Sigmoid colon (tissue), 6 donors: ENCODE measurements at regions not wholly inside any gene's neighbourhood (a gene's known extent, or its start where the extent isn't known, plus 50 kb on each side); places are given as distances from the start of the nearest gene placed in this dataset.

Experiments used
- DNase-seq: peaks from one replicate; pipeline ENCODE4 v3.0.0-alpha.2; 2019
- H3K27ac ChIP-seq, 4 donors: fragments of 200-600 bp; sonication (generic); one replicate each; pipeline ENCODE4 v1.5.1; 2016 to 2019; ENCODE audit warnings: mild to moderate bottlenecking in 1 of 4
- H3K27me3 ChIP-seq, 3 donors: fragments of 200-600 bp; sonication (generic); one replicate each; pipeline ENCODE4 v1.5.1; 2019; ENCODE audit warnings: mild to moderate bottlenecking in 1 of 3
- H3K36me3 ChIP-seq, 4 donors: fragments of 200-600 bp; sonication (generic); one replicate each; pipeline ENCODE4 v1.5.1; 2016 to 2019
- H3K4me1 ChIP-seq, 4 donors: fragments of 200-600 bp; sonication (generic); one replicate each; pipeline ENCODE4 v1.5.1; 2017 to 2019
- H3K4me3 ChIP-seq, 4 donors: fragments of 200-600 bp; sonication (generic); one replicate each; pipeline ENCODE4 v1.5.1; 2017 to 2019; ENCODE audit warnings: mild to moderate bottlenecking in 2 of 4, moderate library complexity in 1 of 4
- H3K9me3 ChIP-seq, 4 donors: fragments of 200-600 bp in 3 of 4; sonication (generic) in 3 of 4; one replicate each; pipeline versions ENCODE4 v1.5.1 to v1.6.1; 2013 to 2019
- EP300 ChIP-seq, 4 donors: sonication (generic); formaldehyde crosslinking; IDR thresholded peaks; one replicate each; pipeline ENCODE4 v1.6.1; 2017; ENCODE audit warnings: antibody characterized with exemption in 4 of 4
- POLR2A ChIP-seq, 2 donors: fragments of 450-650 bp; IDR thresholded peaks; one replicate each; pipeline ENCODE4 v1.6.1; 2016; ENCODE audit warnings: antibody characterized with exemption in 2 of 2, mild to moderate bottlenecking in 2 of 2, moderate library complexity in 2 of 2
- POLR2AphosphoS5 ChIP-seq, 4 donors: sonication (generic); formaldehyde crosslinking; IDR thresholded peaks; one replicate each; pipeline ENCODE4 v1.6.1; 2017; ENCODE audit warnings: antibody characterized with exemption in 4 of 4
- WGBS, 2 donors: extraction: QIAGEN DNeasy Blood & Tissue Kit; methylation state at CpG; one replicate each; pipeline ENCODE4 v1.1.7; 2013; 5-methylcytosine and 5-hydroxymethylcytosine counted together
- intact Hi-C: fragments of 100-400 bp; cut with DNase I; formaldehyde crosslinking; loops from one replicate; pipeline ENCODE4 v1.15.1; 2023
- small RNA-seq, 3 donors: library from RNA; depleted of rRNA; stranded (forward); fragments of <200 nt; gene quantifications; one replicate each; pipeline ENCODE3, GENCODE V24; 2016
- TF ChIP-seq, protein P1 (sequence below), 4 experiments: fragments of 450-650 bp in 3 of 4; fragments of 200-600 bp in 1 of 4; IDR thresholded peaks; one replicate each; pipeline ENCODE4 v1.5.1; 2016 to 2019; ENCODE audit warnings: antibody characterized with exemption in 4 of 4, mild to moderate bottlenecking in 3 of 4, moderate library complexity in 2 of 4
- donor health status: healthy with polysubstance abuse.
- donor health status: healthy.

DNA sequence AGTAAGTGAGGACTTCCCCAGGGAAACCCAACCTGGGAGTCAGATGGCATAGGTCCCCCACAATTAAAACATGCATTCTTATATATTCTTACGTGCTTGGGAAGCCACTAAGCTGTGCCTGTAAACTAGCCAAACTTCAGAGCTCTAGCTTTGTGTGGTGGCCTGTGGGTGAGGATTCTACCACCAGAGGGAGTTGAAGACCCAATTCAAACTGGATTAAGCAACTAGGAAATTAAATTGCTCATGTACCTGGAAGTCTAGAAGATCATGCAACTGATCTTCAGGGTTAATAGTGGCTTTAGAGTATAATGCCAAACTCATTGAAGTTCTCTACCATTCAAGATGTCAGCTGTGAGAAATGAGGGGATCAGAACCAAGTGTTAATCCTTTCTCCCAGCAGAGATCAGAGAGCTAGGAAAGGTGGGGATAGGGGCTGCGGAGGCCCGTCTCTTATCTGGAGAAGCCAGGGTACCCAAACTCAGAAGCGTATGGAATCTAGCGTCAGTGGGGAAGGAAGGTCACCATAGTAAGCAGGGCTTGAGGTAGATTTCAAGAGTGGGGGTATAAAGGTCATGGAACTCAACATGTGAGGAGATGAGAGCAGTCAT is 53.2 kb upstream of the CCDC85A start:
- Histone ChIP-seq H3K4me3 (no peak overlapping the region), H3K9me3 (no peaks in the 10 kb centered on the region), H3K4me1 (no peaks in the 10 kb centered on the region), H3K27me3 (no peaks in the 10 kb centered on the region), H3K27ac (no peak overlapping the region), H3K36me3 (no peaks in the 10 kb centered on the region)
- intact Hi-C loops, result loop anchor here (5.0 kb wide), 1 partner anchor 413 kb away; no protein-coding TSS in a partner anchor
- TF ChIP-seq, protein P1, sequence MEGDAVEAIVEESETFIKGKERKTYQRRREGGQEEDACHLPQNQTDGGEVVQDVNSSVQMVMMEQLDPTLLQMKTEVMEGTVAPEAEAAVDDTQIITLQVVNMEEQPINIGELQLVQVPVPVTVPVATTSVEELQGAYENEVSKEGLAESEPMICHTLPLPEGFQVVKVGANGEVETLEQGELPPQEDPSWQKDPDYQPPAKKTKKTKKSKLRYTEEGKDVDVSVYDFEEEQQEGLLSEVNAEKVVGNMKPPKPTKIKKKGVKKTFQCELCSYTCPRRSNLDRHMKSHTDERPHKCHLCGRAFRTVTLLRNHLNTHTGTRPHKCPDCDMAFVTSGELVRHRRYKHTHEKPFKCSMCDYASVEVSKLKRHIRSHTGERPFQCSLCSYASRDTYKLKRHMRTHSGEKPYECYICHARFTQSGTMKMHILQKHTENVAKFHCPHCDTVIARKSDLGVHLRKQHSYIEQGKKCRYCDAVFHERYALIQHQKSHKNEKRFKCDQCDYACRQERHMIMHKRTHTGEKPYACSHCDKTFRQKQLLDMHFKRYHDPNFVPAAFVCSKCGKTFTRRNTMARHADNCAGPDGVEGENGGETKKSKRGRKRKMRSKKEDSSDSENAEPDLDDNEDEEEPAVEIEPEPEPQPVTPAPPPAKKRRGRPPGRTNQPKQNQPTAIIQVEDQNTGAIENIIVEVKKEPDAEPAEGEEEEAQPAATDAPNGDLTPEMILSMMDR (IDR thresholded peaks at IDR 0.05), result peak in 1 of 4 experiments; percentile 10
- TF ChIP-seq EP300 (IDR thresholded peaks at IDR 0.05), result no peak
- DNase-seq, result no peak
- 74 to 79% methylated on average over 5 of the region's 5 CpGs for WGBS, 2 donors

GRCh38 chr2:56132138-56132537 is 51.7 kb upstream of the CCDC85A start:
- no peaks in the 10 kb centered on the region for H3K27me3 ChIP-seq
- no peak overlapping the region for H3K4me3 ChIP-seq
- H3K36me3 ChIP-seq, result no peaks in the 10 kb centered on the region
- no peaks in the 10 kb centered on the region for H3K9me3 ChIP-seq
- no peak for DNase-seq
- no peak for TF ChIP-seq EP300 (IDR thresholded peaks at IDR 0.05)
- TF ChIP-seq, protein P1 (IDR thresholded peaks at IDR 0.05), result peak in 1 of 4 experiments; percentile 26
- H3K27ac ChIP-seq, result no peak overlapping the region
- intact Hi-C loops, result loop anchor here (5.0 kb wide), 1 partner anchor 415 kb away; no protein-coding TSS in a partner anchor
- no peaks in the 10 kb centered on the region for H3K4me1 ChIP-seq
- 3 to 13% methylated on average over 1 of the region's 1 CpG for WGBS, 2 donors

GRCh38 chr2:56133441-56133840 is 50.3 kb upstream of the CCDC85A start:
- intact Hi-C loops, result loop anchor here (5.0 kb wide), 1 partner anchor 416 kb away; no protein-coding TSS in a partner anchor
- H3K27ac ChIP-seq, result no peak overlapping the region
- no peaks in the 10 kb centered on the region for H3K36me3 ChIP-seq
- no peak for TF ChIP-seq EP300 (IDR thresholded peaks at IDR 0.05)
- no peak for TF ChIP-seq POLR2A (IDR thresholded peaks at IDR 0.05)
- TF ChIP-seq, protein P1 (IDR thresholded peaks at IDR 0.05), result no peak
- no peak for TF ChIP-seq POLR2AphosphoS5 (IDR thresholded peaks at IDR 0.05)
- H3K4me3 ChIP-seq, result no peak overlapping the region
- H3K4me1 ChIP-seq, result no peaks in the 10 kb centered on the region
- 42 to 76% methylated on average over 3 of the region's 3 CpGs for WGBS, 2 donors
- H3K27me3 ChIP-seq, result no peaks in the 10 kb centered on the region
- no peak for DNase-seq
- no peaks in the 10 kb centered on the region for H3K9me3 ChIP-seq

DNA sequence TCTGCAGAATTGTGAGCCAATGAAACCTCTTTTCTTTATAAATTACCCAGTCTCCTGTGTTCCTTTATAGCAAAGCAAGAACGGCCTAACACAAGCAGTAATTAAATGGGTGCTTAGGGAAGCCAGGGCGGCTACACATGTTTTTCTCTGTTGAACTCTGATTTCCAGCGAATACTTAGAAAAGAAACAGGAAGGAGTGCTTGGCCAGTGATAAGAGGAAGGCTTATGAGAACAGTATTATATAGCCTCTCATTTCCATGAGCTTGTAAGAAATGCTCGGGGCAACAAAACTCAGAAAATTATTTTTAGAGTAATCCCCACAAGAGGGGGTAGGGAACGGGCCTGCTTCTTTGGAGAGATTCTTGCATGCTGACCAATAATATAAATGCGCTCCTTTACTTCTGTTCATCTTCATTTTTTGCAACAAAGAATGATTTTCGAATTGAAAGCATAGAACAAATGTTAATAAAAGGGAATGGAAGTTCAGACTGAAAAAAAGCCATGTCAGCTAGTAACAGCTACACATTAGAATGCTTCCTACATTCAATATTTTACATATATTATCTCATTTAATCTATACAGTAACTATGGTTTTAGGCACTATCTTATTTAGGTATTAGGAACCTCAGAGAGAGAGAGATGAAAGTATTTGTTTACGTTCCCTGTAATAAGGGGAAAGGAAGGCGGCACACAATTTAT is 49.7 kb upstream of the CCDC85A start:
- Histone ChIP-seq H3K27me3 (no peaks in the 10 kb centered on the region), H3K27ac (no peak overlapping the region), H3K4me3 (no peak overlapping the region), H3K9me3 (no peaks in the 10 kb centered on the region), H3K4me1 (no peaks in the 10 kb centered on the region), H3K36me3 (no peaks in the 10 kb centered on the region)
- no peak for DNase-seq
- 55 to 63% methylated on average over 9 of the region's 9 CpGs for WGBS, 2 donors
- intact Hi-C loops, result loop anchor here (5.0 kb wide), 1 partner anchor 417 kb away; no protein-coding TSS in a partner anchor
- no peak for TF ChIP-seq POLR2A (IDR thresholded peaks at IDR 0.05)
- TF ChIP-seq POLR2AphosphoS5 (IDR thresholded peaks at IDR 0.05), result no peak
- TF ChIP-seq EP300 (IDR thresholded peaks at IDR 0.05), result no peak
- TF ChIP-seq, protein P1 (IDR thresholded peaks at IDR 0.05), result no peak

Small RNA genes lying in the stretch of these regions (small RNA-seq; reads per million reads assigned to genes)
- gene MIR216A (0 to 0.07 (median 0) reads per million in 3 donors), gene MIR216B (0 to 0.36 (median 0) reads per million in 3 donors), gene MIR217 (0 reads per million in 3 donors)
